GM23338 (cell line): ENCODE measurements at regions not wholly inside any gene's neighbourhood (a gene's known extent, or its start where the extent isn't known, plus 50 kb on each side); places are given as distances from the start of the nearest gene placed in this dataset.

Source experiments
- CREB1 ChIP-seq: fragments of 250-450 bp; sonication (Bioruptor Pico); IDR thresholded peaks from 2 replicates; pipeline ENCODE4 v1.5.0; 2020; ENCODE audit warnings: low read depth, mild to moderate bottlenecking, moderate library complexity
- CTCF ChIP-seq, 2 experiments: fragments of 200-600 bp in 1 of 2; sonication (generic) in 1 of 2; conservative IDR thresholded peaks; 2 replicates each; pipeline versions ENCODE4 v1.5.1 to v1.6.1; 2016 to 2017; ENCODE audit warnings: antibody characterized with exemption in 2 of 2, low read depth in 2 of 2, mild to moderate bottlenecking in 2 of 2, moderate library complexity in 1 of 2
- EZH2 ChIP-seq: fragments of 200-600 bp; sonication (generic); IDR thresholded peaks from one replicate; pipeline ENCODE4 v1.8.0; 2017; ENCODE audit warnings: antibody characterized with exemption, mild to moderate bottlenecking, low read depth; ENCODE audit not compliant: unreplicated experiment
- REST ChIP-seq: IDR thresholded peaks from one replicate; pipeline ENCODE4 v1.6.1; 2018; ENCODE audit warnings: antibody characterized with exemption; ENCODE audit not compliant: unreplicated experiment
- ZNF331 ChIP-seq: fragments of 250-450 bp; sonication (Bioruptor Pico); IDR thresholded peaks from 2 replicates; pipeline ENCODE4 v1.5.0; 2020; ENCODE audit warnings: low read depth, mild to moderate bottlenecking, moderate library complexity
- TF ChIP-seq, protein P1 (sequence below): IDR thresholded peaks from 2 replicates; pipeline ENCODE4 v1.6.1; 2016; ENCODE audit warnings: antibody characterized with exemption

DNA sequence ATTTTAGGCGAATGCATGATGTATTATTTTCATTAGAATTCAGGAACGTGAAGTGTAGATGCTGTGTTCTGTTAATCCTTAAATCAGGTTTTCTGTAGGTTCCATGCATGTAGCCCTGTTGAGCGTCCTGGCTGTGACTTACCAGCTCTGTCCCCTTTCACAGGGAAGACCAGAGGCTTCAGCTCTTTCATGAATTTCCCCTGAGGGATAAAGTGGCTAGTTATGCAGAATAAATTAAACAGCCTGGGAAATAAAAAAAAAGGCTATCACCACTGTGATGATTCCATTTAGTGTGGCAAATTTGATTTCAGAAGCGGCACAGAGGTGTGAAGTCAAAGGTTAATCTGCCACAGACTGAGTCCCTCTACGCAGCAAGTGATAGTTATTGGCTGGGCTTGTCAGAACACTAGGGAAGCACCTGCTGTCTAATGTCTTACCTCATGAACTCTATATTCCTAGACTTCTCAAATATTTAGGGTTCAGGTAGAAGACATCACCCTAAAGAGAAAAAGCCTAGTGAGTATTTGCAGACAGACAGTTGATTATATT, 61.6 kb upstream of the LINC00305 start:
- TF ChIP-seq CTCF (conservative IDR thresholded peaks at IDR 0.05; ENCODE audit: low read depth in 2 of 2) (no peak), EZH2 (no peak), ZNF331 (CRISPR knock-in tag) (no peak), CREB1 (CRISPR knock-in tag) (no peak), REST (no peak)
- TF ChIP-seq, protein P1, sequence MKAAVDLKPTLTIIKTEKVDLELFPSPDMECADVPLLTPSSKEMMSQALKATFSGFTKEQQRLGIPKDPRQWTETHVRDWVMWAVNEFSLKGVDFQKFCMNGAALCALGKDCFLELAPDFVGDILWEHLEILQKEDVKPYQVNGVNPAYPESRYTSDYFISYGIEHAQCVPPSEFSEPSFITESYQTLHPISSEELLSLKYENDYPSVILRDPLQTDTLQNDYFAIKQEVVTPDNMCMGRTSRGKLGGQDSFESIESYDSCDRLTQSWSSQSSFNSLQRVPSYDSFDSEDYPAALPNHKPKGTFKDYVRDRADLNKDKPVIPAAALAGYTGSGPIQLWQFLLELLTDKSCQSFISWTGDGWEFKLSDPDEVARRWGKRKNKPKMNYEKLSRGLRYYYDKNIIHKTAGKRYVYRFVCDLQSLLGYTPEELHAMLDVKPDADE = no peak
